ENCODE measurements at regions not wholly inside any gene's neighbourhood (a gene's known extent, or its start where the extent isn't known, plus 50 kb on each side); places are given as distances from the start of the nearest gene placed in this dataset.

GRCh38 chr12:42892702-42893551 is 303.4 kb upstream of the PRICKLE1 start:
- H3K27ac ChIP-seq, result no peak overlapping the region
- H3K9me3 ChIP-seq, result no peaks in the 10 kb centered on the region
- H3K4me1 ChIP-seq, result no peaks in the 10 kb centered on the region
- H3K27me3 ChIP-seq, result no peaks in the 10 kb centered on the region
- intact Hi-C loops (cut with DNase I), result no loop called here
- H3K4me3 ChIP-seq, result no peak overlapping the region
- H3K36me3 ChIP-seq, result no peaks in the 10 kb centered on the region
- TF ChIP-seq POLR2A (IDR thresholded peaks at IDR 0.05) (no peak), CTCF (IDR thresholded peaks at IDR 0.05) (no peak), POLR2AphosphoS5 (IDR thresholded peaks at IDR 0.05; ENCODE audit: insufficient read depth in 1 of 2, low read depth in 1 of 2) (no peak)
- DNase-seq (ENCODE audit: extremely low spot score in 2 of 2), result no peak

GRCh38 chr12:42887657-42888056 is 298.1 kb upstream of the PRICKLE1 start:
- intact Hi-C loops (cut with DNase I), result no loop called here
- no peak for DNase-seq (ENCODE audit: extremely low spot score in 2 of 2)
- H3K4me1 ChIP-seq, result no peaks in the 10 kb centered on the region
- no peaks in the 10 kb centered on the region for H3K36me3 ChIP-seq
- no peaks in the 10 kb centered on the region for H3K9me3 ChIP-seq
- H3K27ac ChIP-seq, result no peak overlapping the region
- TF ChIP-seq POLR2A (IDR thresholded peaks at IDR 0.05) (no peak), POLR2AphosphoS5 (IDR thresholded peaks at IDR 0.05; ENCODE audit: insufficient read depth in 1 of 2, low read depth in 1 of 2) (no peak), CTCF (IDR thresholded peaks at IDR 0.05) (no peak)
- H3K27me3 ChIP-seq, result no peaks in the 10 kb centered on the region
- H3K4me3 ChIP-seq, result no peak overlapping the region

GRCh38 chr12:42886160-42886559 is 296.6 kb upstream of the PRICKLE1 start:
- H3K4me3 ChIP-seq, result no peak overlapping the region
- H3K27me3 ChIP-seq, result no peaks in the 10 kb centered on the region
- intact Hi-C loops (cut with DNase I), result no loop called here
- H3K4me1 ChIP-seq, result no peaks in the 10 kb centered on the region
- no peaks in the 10 kb centered on the region for H3K9me3 ChIP-seq
- no peaks in the 10 kb centered on the region for H3K36me3 ChIP-seq
- TF ChIP-seq POLR2A (IDR thresholded peaks at IDR 0.05) (no peak), POLR2AphosphoS5 (IDR thresholded peaks at IDR 0.05; ENCODE audit: insufficient read depth in 1 of 2, low read depth in 1 of 2) (no peak)
- no peak for DNase-seq (ENCODE audit: extremely low spot score in 2 of 2)
- no peak overlapping the region for H3K27ac ChIP-seq

GRCh38 chr12:42885677-42886076 is 296.1 kb upstream of the PRICKLE1 start:
- H3K4me1 ChIP-seq, result no peaks in the 10 kb centered on the region
- no peak for DNase-seq (ENCODE audit: extremely low spot score in 2 of 2)
- intact Hi-C loops (cut with DNase I), result no loop called here
- no peaks in the 10 kb centered on the region for H3K27me3 ChIP-seq
- no peaks in the 10 kb centered on the region for H3K9me3 ChIP-seq
- TF ChIP-seq POLR2A (IDR thresholded peaks at IDR 0.05), result no peak
- TF ChIP-seq POLR2AphosphoS5 (IDR thresholded peaks at IDR 0.05; ENCODE audit: insufficient read depth in 1 of 2, low read depth in 1 of 2), result no peak
- TF ChIP-seq CTCF (IDR thresholded peaks at IDR 0.05), result no peak
- no peak overlapping the region for H3K4me3 ChIP-seq
- no peak overlapping the region for H3K27ac ChIP-seq
- H3K36me3 ChIP-seq, result no peaks in the 10 kb centered on the region

GRCh38 chr12:42884116-42884515 is 294.6 kb upstream of the PRICKLE1 start:
- no peak for DNase-seq (ENCODE audit: extremely low spot score in 2 of 2)
- Histone ChIP-seq H3K27ac (no peak overlapping the region), H3K36me3 (no peaks in the 10 kb centered on the region), H3K9me3 (no peaks in the 10 kb centered on the region), H3K4me3 (no peak overlapping the region), H3K27me3 (no peaks in the 10 kb centered on the region), H3K4me1 (no peaks in the 10 kb centered on the region)
- TF ChIP-seq POLR2A (IDR thresholded peaks at IDR 0.05), result no peak
- no peak for TF ChIP-seq POLR2AphosphoS5 (IDR thresholded peaks at IDR 0.05; ENCODE audit: insufficient read depth in 1 of 2, low read depth in 1 of 2)
- no peak for TF ChIP-seq CTCF (IDR thresholded peaks at IDR 0.05)
- intact Hi-C loops (cut with DNase I), result no loop called here

Measured in vagina (tissue), 2 donors.